SK-N-MC (cell line): ENCODE measurements at regions not wholly inside any gene's neighbourhood (a gene's known extent, or its start where the extent isn't known, plus 50 kb on each side); places are given as distances from the start of the nearest gene placed in this dataset.
"Not testable (repeated sequence)": the region's sequence is repeated elsewhere in the genome, so short reads cannot be mapped to it uniquely, and the experiment has no call there.

Experiments used
- DNase-seq: peaks from one replicate; pipeline ENCODE4 v3.0.0-alpha.2; 2011; ENCODE audit warnings: low read depth, low spot score
- H3K27ac ChIP-seq: fragments of 200-600 bp; sonication (generic); 2 replicates; pipeline ENCODE4 v1.5.1; 2016; ENCODE audit warnings: mixed run types
- H3K36me3 ChIP-seq: fragments of 200-600 bp; sonication (generic); 2 replicates; pipeline ENCODE4 v1.6.1; 2017; ENCODE audit warnings: antibody characterized with exemption, low read length, mixed read lengths; ENCODE audit not compliant: insufficient read depth
- H3K4me3 ChIP-seq: fragments of 200-600 bp; sonication (generic); 2 replicates; pipeline ENCODE4 v1.5.1; 2016
- H3K9ac ChIP-seq: fragments of 200-600 bp; sonication (generic); 2 replicates; pipeline ENCODE4 v1.8.0; 2017; ENCODE audit warnings: mixed run types, mixed read lengths; ENCODE audit not compliant: insufficient read length
- H3K9me3 ChIP-seq: fragments of 200-600 bp; sonication (generic); 2 replicates; pipeline ENCODE4 v1.6.1; 2017; ENCODE audit warnings: low read depth, mild to moderate bottlenecking, antibody characterized with exemption, low read length, moderate library complexity, mixed read lengths

- not testable (repeated sequence) for H3K27ac ChIP-seq, H3K36me3 ChIP-seq, H3K9me3 ChIP-seq, DNase-seq, H3K4me3 ChIP-seq, H3K9ac ChIP-seq
These were observed 64.6 kb upstream of the ZSCAN2 start for GRCh38 chr15:84536181-84536580.

GRCh38 chr15:84544586-84544985, 56.2 kb upstream of the ZSCAN2 start:
- H3K9ac ChIP-seq, H3K36me3 ChIP-seq, H3K27ac ChIP-seq, H3K9me3 ChIP-seq, H3K4me3 ChIP-seq, DNase-seq: not testable (repeated sequence)

- H3K9ac ChIP-seq, H3K36me3 ChIP-seq, H3K4me3 ChIP-seq, H3K9me3 ChIP-seq, DNase-seq, H3K27ac ChIP-seq: not testable (repeated sequence)
These were observed 53.7 kb upstream of the ZSCAN2 start for GRCh38 chr15:84547150-84547549.

GRCh38 chr15:84550503-84550902, 50.3 kb upstream of the ZSCAN2 start:
- DNase-seq, H3K36me3 ChIP-seq, H3K9me3 ChIP-seq, H3K4me3 ChIP-seq, H3K9ac ChIP-seq: not testable (repeated sequence)
- 0 out of 2 replicates have a peak overlapping the region, but pooled peaks have one; percentile 36 for H3K27ac ChIP-seq
